SIG-M5 (cell line): ENCODE measurements at regions not wholly inside any gene's neighbourhood (a gene's known extent, or its start where the extent isn't known, plus 50 kb on each side); places are given as distances from the start of the nearest gene placed in this dataset.
"Not testable (repeated sequence)": the region's sequence is repeated elsewhere in the genome, so short reads cannot be mapped to it uniquely, and the experiment has no call there.

Experiments used
- DNase-seq: peaks from one replicate; lab custom pipeline; 2025; lab: John Stamatoyannopoulos, UW

GRCh38 chr19:33866696-33867095, 70.0 kb downstream of the KCTD15 start:
- DNase-seq: no peak

GRCh38 chr19:33868076-33868735, 71.5 kb downstream of the KCTD15 start:
- no peak for DNase-seq

- no peak for DNase-seq
Observed at GRCh38 chr19:33868788-33869412, 72.2 kb downstream of the KCTD15 start.

- DNase-seq: not testable (repeated sequence)
Observed at GRCh38 chr19:33870298-33870932, 73.7 kb downstream of the KCTD15 start.

- DNase-seq: no peak
Observed at GRCh38 chr19:33871605-33872004, 74.9 kb downstream of the KCTD15 start.

- no peak for DNase-seq
Observed at GRCh38 chr19:33872445-33873320, 76.0 kb downstream of the KCTD15 start.

- DNase-seq: no peak
Observed at GRCh38 chr19:33875071-33875470, 78.4 kb downstream of the KCTD15 start.

- no peak for DNase-seq
Observed at GRCh38 chr19:33876192-33876591, 79.5 kb downstream of the KCTD15 start.

- DNase-seq: no peak
Observed at GRCh38 chr19:33878030-33878544, 81.4 kb downstream of the KCTD15 start.

GRCh38 chr19:33878910-33879810, 82.5 kb downstream of the KCTD15 start:
- no peak for DNase-seq

GRCh38 chr19:33879818-33880575, 83.3 kb downstream of the KCTD15 start:
- no peak for DNase-seq

GRCh38 chr19:33883859-33884519, 87.3 kb downstream of the KCTD15 start:
- DNase-seq: no peak

GRCh38 chr19:33885236-33885635, 88.6 kb downstream of the KCTD15 start:
- no peak for DNase-seq

GRCh38 chr19:33887891-33888290, 91.2 kb downstream of the KCTD15 start:
- DNase-seq: no peak

GRCh38 chr19:33888665-33889064, 92.0 kb downstream of the KCTD15 start:
- DNase-seq: no peak

- no peak for DNase-seq
Observed at GRCh38 chr19:33890569-33890968, 93.9 kb downstream of the KCTD15 start.

- no peak for DNase-seq
Observed at GRCh38 chr19:33891773-33892172, 95.1 kb downstream of the KCTD15 start.

- no peak for DNase-seq
Observed at GRCh38 chr19:33894787-33895186, 98.1 kb downstream of the KCTD15 start.

GRCh38 chr19:33895366-33895765, 98.7 kb downstream of the KCTD15 start:
- no peak for DNase-seq
